ENCODE measurements at regions not wholly inside any gene's neighbourhood (a gene's known extent, or its start where the extent isn't known, plus 50 kb on each side); places are given as distances from the start of the nearest gene placed in this dataset.

- no peak for DNase-seq (ENCODE audit: low read depth)
- H3K4me3 ChIP-seq (ENCODE audit: low read depth, low read length), result no peak overlapping the region
- no peak for TF ChIP-seq CTCF (conservative IDR thresholded peaks at IDR 0.05; ENCODE audit: low read depth, low read length)
Measured at GRCh38 chr10:6850452-6850851, 270.4 kb upstream of the PRKCQ start.

GRCh38 chr10:6847561-6847960 is 267.5 kb upstream of the PRKCQ start:
- no peak for TF ChIP-seq CTCF (conservative IDR thresholded peaks at IDR 0.05; ENCODE audit: low read depth, low read length)
- no peak for DNase-seq (ENCODE audit: low read depth)
- no peak overlapping the region for H3K4me3 ChIP-seq (ENCODE audit: low read depth, low read length)

GRCh38 chr10:6843894-6844650 is 264.0 kb upstream of the PRKCQ start:
- no peak overlapping the region for H3K4me3 ChIP-seq (ENCODE audit: low read depth, low read length)
- no peak for TF ChIP-seq CTCF (conservative IDR thresholded peaks at IDR 0.05; ENCODE audit: low read depth, low read length)

GRCh38 chr10:6843481-6843881 is 263.4 kb upstream of the PRKCQ start:
- no peak overlapping the region for H3K4me3 ChIP-seq (ENCODE audit: low read depth, low read length)
- TF ChIP-seq CTCF (conservative IDR thresholded peaks at IDR 0.05; ENCODE audit: low read depth, low read length), result peak; percentile 11
- DNase-seq (ENCODE audit: low read depth), result no peak

More at GRCh38 chr10:6843894-6844650, 264.0 kb upstream of the PRKCQ start:
- no peak for DNase-seq (ENCODE audit: low read depth)

- no peak overlapping the region for H3K4me3 ChIP-seq (ENCODE audit: low read depth, low read length)
- TF ChIP-seq CTCF (conservative IDR thresholded peaks at IDR 0.05; ENCODE audit: low read depth, low read length), result no peak
- DNase-seq (ENCODE audit: low read depth), result no peak
Measured at GRCh38 chr10:6842722-6843121, 262.6 kb upstream of the PRKCQ start.

GRCh38 chr10:6841761-6842160 is 261.7 kb upstream of the PRKCQ start:
- TF ChIP-seq CTCF (conservative IDR thresholded peaks at IDR 0.05; ENCODE audit: low read depth, low read length), result no peak
- no peak for DNase-seq (ENCODE audit: low read depth)
- no peak overlapping the region for H3K4me3 ChIP-seq (ENCODE audit: low read depth, low read length)

- no peak for DNase-seq (ENCODE audit: low read depth)
- TF ChIP-seq CTCF (conservative IDR thresholded peaks at IDR 0.05; ENCODE audit: low read depth, low read length), result no peak
- no peak overlapping the region for H3K4me3 ChIP-seq (ENCODE audit: low read depth, low read length)
Measured at GRCh38 chr10:6840766-6841165, 260.7 kb upstream of the PRKCQ start.
